ENCODE measurements at regions not wholly inside any gene's neighbourhood (a gene's known extent, or its start where the extent isn't known, plus 50 kb on each side); places are given as distances from the start of the nearest gene placed in this dataset.
"Not testable (repeated sequence)": the region's sequence is repeated elsewhere in the genome, so short reads cannot be mapped to it uniquely, and the experiment has no call there.

- DNase-seq = no peak
These were observed 51.4 kb upstream of the S1PR1 start for GRCh38 chr1:101185421-101185820.

- DNase-seq = no peak
These were observed 53.5 kb upstream of the S1PR1 start for GRCh38 chr1:101183388-101183699.

GRCh38 chr1:101182627-101183387 lies 54.0 kb upstream of the S1PR1 start:
- DNase-seq = no peak

GRCh38 chr1:101181930-101182329 lies 54.9 kb upstream of the S1PR1 start:
- DNase-seq = no peak

- DNase-seq = no peak
These were observed 57.9 kb upstream of the S1PR1 start for GRCh38 chr1:101178688-101179491.

GRCh38 chr1:101178341-101178687 lies 58.5 kb upstream of the S1PR1 start:
- no peak for DNase-seq

GRCh38 chr1:101175886-101176285 lies 60.9 kb upstream of the S1PR1 start:
- no peak for DNase-seq

- DNase-seq = no peak
These were observed 61.4 kb upstream of the S1PR1 start for GRCh38 chr1:101175466-101175865.

GRCh38 chr1:101174722-101175121 lies 62.1 kb upstream of the S1PR1 start:
- DNase-seq = no peak

GRCh38 chr1:101174298-101174697 lies 62.5 kb upstream of the S1PR1 start:
- not testable (repeated sequence) for DNase-seq

GRCh38 chr1:101170506-101171050 lies 66.2 kb upstream of the S1PR1 start:
- DNase-seq = no peak

GRCh38 chr1:101167891-101168290 lies 68.9 kb upstream of the S1PR1 start:
- no peak for DNase-seq

- no peak for DNase-seq
These were observed 70.2 kb upstream of the S1PR1 start for GRCh38 chr1:101166583-101167120.

- DNase-seq = no peak
These were observed 70.9 kb upstream of the S1PR1 start for GRCh38 chr1:101165954-101166353.

- no peak for DNase-seq
These were observed 71.3 kb upstream of the S1PR1 start for GRCh38 chr1:101165532-101165931.

GRCh38 chr1:101164776-101165175 lies 72.0 kb upstream of the S1PR1 start:
- no peak for DNase-seq

GRCh38 chr1:101162736-101163735 lies 73.8 kb upstream of the S1PR1 start:
- no peak for DNase-seq

- no peak for DNase-seq
These were observed 74.5 kb upstream of the S1PR1 start for GRCh38 chr1:101162300-101162699.

- DNase-seq = no peak
These were observed 75.2 kb upstream of the S1PR1 start for GRCh38 chr1:101161619-101162018.

GRCh38 chr1:101158424-101158823 lies 78.4 kb upstream of the S1PR1 start:
- DNase-seq = no peak

- DNase-seq = no peak
These were observed 82.3 kb upstream of the S1PR1 start for GRCh38 chr1:101154547-101154946.

GRCh38 chr1:101153692-101154091 lies 83.1 kb upstream of the S1PR1 start:
- no peak for DNase-seq

- no peak for DNase-seq
These were observed 84.2 kb upstream of the S1PR1 start for GRCh38 chr1:101152633-101153032.

Measured in stimulated activated CD4-positive, alpha-beta T cell treated with anti-CD3 and anti-CD28 coated beads, Interleukin-2, amount 100 ng/mL, for 48 hours (primary cell).